ENCODE measurements at regions not wholly inside any gene's neighbourhood (a gene's known extent, or its start where the extent isn't known, plus 50 kb on each side); places are given as distances from the start of the nearest gene placed in this dataset.

DNA sequence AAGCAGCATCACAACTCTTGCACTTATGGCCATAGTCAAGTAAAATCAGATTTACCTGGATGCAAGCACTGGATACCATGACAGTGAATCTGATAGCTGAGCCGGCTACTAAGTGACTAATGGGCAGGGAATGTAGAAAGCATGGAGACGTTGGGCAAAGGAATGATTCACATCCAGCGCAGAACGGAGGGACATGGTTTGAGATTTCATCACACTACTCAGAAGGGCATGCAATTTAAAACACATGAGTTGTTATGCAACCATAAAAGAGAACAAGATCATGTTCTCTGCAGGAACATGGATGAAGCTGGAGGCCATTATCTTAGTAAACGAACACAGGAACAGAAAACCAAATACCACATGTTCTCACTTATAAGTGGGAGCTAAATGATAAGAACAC is 169.1 kb upstream of the PIK3R1 start (continued):
- TF ChIP-seq, protein P1, sequence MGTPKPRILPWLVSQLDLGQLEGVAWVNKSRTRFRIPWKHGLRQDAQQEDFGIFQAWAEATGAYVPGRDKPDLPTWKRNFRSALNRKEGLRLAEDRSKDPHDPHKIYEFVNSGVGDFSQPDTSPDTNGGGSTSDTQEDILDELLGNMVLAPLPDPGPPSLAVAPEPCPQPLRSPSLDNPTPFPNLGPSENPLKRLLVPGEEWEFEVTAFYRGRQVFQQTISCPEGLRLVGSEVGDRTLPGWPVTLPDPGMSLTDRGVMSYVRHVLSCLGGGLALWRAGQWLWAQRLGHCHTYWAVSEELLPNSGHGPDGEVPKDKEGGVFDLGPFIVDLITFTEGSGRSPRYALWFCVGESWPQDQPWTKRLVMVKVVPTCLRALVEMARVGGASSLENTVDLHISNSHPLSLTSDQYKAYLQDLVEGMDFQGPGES (IDR thresholded peaks at IDR 0.05; ENCODE audit: low read depth, low read length) = no peak
- no peak for TF ChIP-seq GATA2 (CRISPR knock-in tag; IDR thresholded peaks at IDR 0.05)
- peak; percentile 81 for TF ChIP-seq NFIC (IDR thresholded peaks at IDR 0.05; ENCODE audit: borderline replicate concordance)
- TF ChIP-seq POLR2AphosphoS5 (IDR thresholded peaks at IDR 0.05; ENCODE audit: low read depth, low read length) = peak; percentile 61; the same call in 1 of the 2 replicates
- TF ChIP-seq NRF1 (IDR thresholded peaks at IDR 0.05; ENCODE audit: low read depth, low read length) = no peak
- TF ChIP-seq, protein P2, sequence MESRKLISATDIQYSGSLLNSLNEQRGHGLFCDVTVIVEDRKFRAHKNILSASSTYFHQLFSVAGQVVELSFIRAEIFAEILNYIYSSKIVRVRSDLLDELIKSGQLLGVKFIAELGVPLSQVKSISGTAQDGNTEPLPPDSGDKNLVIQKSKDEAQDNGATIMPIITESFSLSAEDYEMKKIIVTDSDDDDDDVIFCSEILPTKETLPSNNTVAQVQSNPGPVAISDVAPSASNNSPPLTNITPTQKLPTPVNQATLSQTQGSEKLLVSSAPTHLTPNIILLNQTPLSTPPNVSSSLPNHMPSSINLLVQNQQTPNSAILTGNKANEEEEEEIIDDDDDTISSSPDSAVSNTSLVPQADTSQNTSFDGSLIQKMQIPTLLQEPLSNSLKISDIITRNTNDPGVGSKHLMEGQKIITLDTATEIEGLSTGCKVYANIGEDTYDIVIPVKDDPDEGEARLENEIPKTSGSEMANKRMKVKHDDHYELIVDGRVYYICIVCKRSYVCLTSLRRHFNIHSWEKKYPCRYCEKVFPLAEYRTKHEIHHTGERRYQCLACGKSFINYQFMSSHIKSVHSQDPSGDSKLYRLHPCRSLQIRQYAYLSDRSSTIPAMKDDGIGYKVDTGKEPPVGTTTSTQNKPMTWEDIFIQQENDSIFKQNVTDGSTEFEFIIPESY (IDR thresholded peaks at IDR 0.05; ENCODE audit: borderline replicate concordance, low read depth) = 0 out of 2 replicates have a peak, but pooled peaks have one; percentile 22
- TF ChIP-seq SMC3 (IDR thresholded peaks at IDR 0.05; ENCODE audit: low read depth, low read length) = no peak
- no peak for TF ChIP-seq TAF1 (IDR thresholded peaks at IDR 0.05; ENCODE audit: borderline replicate concordance, low read depth, low read length)
- TF ChIP-seq, protein P3, sequence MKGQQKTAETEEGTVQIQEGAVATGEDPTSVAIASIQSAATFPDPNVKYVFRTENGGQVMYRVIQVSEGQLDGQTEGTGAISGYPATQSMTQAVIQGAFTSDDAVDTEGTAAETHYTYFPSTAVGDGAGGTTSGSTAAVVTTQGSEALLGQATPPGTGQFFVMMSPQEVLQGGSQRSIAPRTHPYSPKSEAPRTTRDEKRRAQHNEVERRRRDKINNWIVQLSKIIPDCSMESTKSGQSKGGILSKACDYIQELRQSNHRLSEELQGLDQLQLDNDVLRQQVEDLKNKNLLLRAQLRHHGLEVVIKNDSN (IDR thresholded peaks at IDR 0.05; ENCODE audit: borderline replicate concordance, low read depth) = no peak
- no peak for TF ChIP-seq RFX5 (IDR thresholded peaks at IDR 0.05; ENCODE audit: low read length)
- TF ChIP-seq JUND (IDR thresholded peaks at IDR 0.05) = peak; percentile 99
- peak; percentile 52; the same call in 1 of the 2 replicates for TF ChIP-seq YY1 (IDR thresholded peaks at IDR 0.05; ENCODE audit: low read depth)
- no peak for TF ChIP-seq MXI1 (IDR thresholded peaks at IDR 0.05; ENCODE audit: low read depth, low read length)
- peak; percentile 97 for TF ChIP-seq FOSL2 (IDR thresholded peaks at IDR 0.05; ENCODE audit: borderline replicate concordance, low read depth)
- peak; percentile 85 for TF ChIP-seq TEAD4 (IDR thresholded peaks at IDR 0.05; ENCODE audit: borderline replicate concordance, insufficient read depth)

DNA sequence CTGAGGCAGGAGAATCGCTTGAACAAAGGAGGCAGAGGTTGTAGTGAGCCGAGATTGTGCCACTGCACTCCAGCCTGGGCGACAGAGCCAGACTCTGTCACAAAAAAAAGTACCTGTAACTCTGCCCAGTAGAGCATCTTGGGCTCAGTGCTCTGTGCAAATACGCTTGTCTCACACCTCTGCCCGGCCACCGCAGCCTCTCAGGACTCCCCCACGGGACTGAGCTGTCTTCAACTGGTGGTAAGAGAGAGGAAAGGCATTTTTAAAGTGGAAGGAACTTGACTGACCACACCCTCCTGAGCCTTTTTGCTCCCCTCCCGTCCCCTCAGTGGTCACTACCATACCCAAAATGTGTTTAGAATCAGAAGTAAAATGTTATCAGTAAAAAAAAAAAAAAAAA is 174.3 kb upstream of the PIK3R1 start:
- no peak for DNase-seq
- Histone ChIP-seq H3K9ac (no peak overlapping the region), H3K27ac (ENCODE audit: low read depth in 2 of 2, low read length in 1 of 2) (no peak overlapping the region), H3K79me2 (ENCODE audit: insufficient read depth) (no peaks in the 10 kb centered on the region), H3K4me1 (ENCODE audit: control insufficient read depth in 1 of 2, insufficient read depth in 2 of 2, low read depth in 1 of 2, low read length in 1 of 2) (no peaks in the 10 kb centered on the region), H3K4me2 (no peak overlapping the region), H3K27me3 (ENCODE audit: insufficient read depth) (no peaks in the 10 kb centered on the region), H3K9me2 (no peaks in the 10 kb centered on the region), H2AFZ (ENCODE audit: low read depth) (no peak overlapping the region), H3K36me3 (replicated peaks in 1 of 2; ENCODE audit: control insufficient read depth in 1 of 2, insufficient read depth in 2 of 2, low read length in 1 of 2) (no peaks in the 10 kb centered on the region), H4K20me1 (ENCODE audit: insufficient read depth) (no peaks in the 10 kb centered on the region), H3K4me3 (ENCODE audit: low read depth in 2 of 2, low read length in 1 of 2) (no peak overlapping the region), H3K9me3 (no peaks in the 10 kb centered on the region), H3F3A (replicated peaks; ENCODE audit: insufficient read depth) (no peaks in the 10 kb centered on the region)
- ChIA-PET CTCF (no interaction called here), POLR2A (no interaction called here)
- 76% methylated on average over 8 of the region's 8 CpGs for WGBS (ENCODE audit: low lambda C conversion rate)
- TF ChIP-seq NFIC (IDR thresholded peaks at IDR 0.05; ENCODE audit: borderline replicate concordance) (no peak), EZH2phosphoT487 (IDR thresholded peaks at IDR 0.05; ENCODE audit: borderline replicate concordance, low read depth) (no peak), RCOR1 (IDR thresholded peaks at IDR 0.05; ENCODE audit: low read length) (no peak), EP300 (IDR thresholded peaks at IDR 0.05; ENCODE audit: borderline replicate concordance in 1 of 2, low read depth in 1 of 2, low read length in 1 of 2) (no peak)
- TF ChIP-seq, protein P4, sequence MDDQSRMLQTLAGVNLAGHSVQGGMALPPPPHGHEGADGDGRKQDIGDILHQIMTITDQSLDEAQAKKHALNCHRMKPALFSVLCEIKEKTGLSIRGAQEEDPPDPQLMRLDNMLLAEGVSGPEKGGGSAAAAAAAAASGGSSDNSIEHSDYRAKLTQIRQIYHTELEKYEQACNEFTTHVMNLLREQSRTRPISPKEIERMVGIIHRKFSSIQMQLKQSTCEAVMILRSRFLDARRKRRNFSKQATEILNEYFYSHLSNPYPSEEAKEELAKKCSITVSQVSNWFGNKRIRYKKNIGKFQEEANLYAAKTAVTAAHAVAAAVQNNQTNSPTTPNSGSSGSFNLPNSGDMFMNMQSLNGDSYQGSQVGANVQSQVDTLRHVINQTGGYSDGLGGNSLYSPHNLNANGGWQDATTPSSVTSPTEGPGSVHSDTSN (IDR thresholded peaks at IDR 0.05) = no peak
- TF ChIP-seq, protein P2 (IDR thresholded peaks at IDR 0.05; ENCODE audit: borderline replicate concordance, low read depth) = no peak
- TF ChIP-seq, protein P1 (IDR thresholded peaks at IDR 0.05; ENCODE audit: low read depth, low read length) = no peak
